HEK293 (cell line): ENCODE measurements at regions not wholly inside any gene's neighbourhood (a gene's known extent, or its start where the extent isn't known, plus 50 kb on each side); places are given as distances from the start of the nearest gene placed in this dataset.

Experiments used
- CTCF ChIA-PET: fragments of 350-600 bp; formaldehyde crosslinking; extraction: SDS; loops from one replicate; lab custom pipeline; 2021; ENCODE audit warnings: antibody characterized with exemption; lab: Yijun Ruan, JAX
- POLR2A ChIA-PET: fragments of 300-600 bp; formaldehyde crosslinking; extraction: SDS; loops from one replicate; lab custom pipeline; 2020; ENCODE audit warnings: antibody characterized with exemption, inconsistent platforms; lab: Yijun Ruan, JAX
- H3K27ac ChIP-seq: fragments of 200-500 bp; sonication (Bioruptor generic); 2 replicates; pipeline ENCODE4 v1.5.1; 2014; ENCODE audit warnings: low read depth, low read length, control low read depth, inconsistent platforms; ENCODE audit errors: extremely low read depth
- H3K36me3 ChIP-seq, 2 experiments: fragments of 200-500 bp in 1 of 2; sonication (Bioruptor generic) in 1 of 2; 1 replicate in 1 of 2; 2 replicates in 1 of 2; pipeline ENCODE4 v1.5.1; 2014 to 2017; ENCODE audit warnings: inconsistent platforms in 2 of 2, low read length in 2 of 2; ENCODE audit not compliant: control insufficient read depth in 2 of 2, insufficient read depth in 1 of 2
- H3K4me1 ChIP-seq: fragments of 200-500 bp; sonication (Bioruptor generic); 2 replicates; pipeline ENCODE4 v1.5.1; 2014; ENCODE audit warnings: mild to moderate bottlenecking, low read length, inconsistent platforms; ENCODE audit not compliant: control insufficient read depth, insufficient read depth
- H3K4me3 ChIP-seq: 2 replicates; pipeline ENCODE4 v1.5.1; 2011; ENCODE audit warnings: low read depth, mild to moderate bottlenecking, control low read depth, low read length, moderate library complexity
- H3K9me3 ChIP-seq: fragments of 200-500 bp; sonication (Bioruptor generic); 2 replicates; pipeline ENCODE4 v1.5.1; 2014; ENCODE audit warnings: low read depth, low read length, inconsistent platforms; ENCODE audit not compliant: control insufficient read depth, insufficient read depth
- KLF17 ChIP-seq: fragments of 450-650 bp; formaldehyde crosslinking; IDR thresholded peaks from 2 replicates; pipeline ENCODE4 v1.5.1; 2016; ENCODE audit warnings: missing biosample characterization, missing genetic modification characterization
- PATZ1 ChIP-seq: fragments of 450-650 bp; formaldehyde crosslinking; IDR thresholded peaks from 2 replicates; pipeline ENCODE4 v1.5.1; 2016; ENCODE audit warnings: missing biosample characterization, missing genetic modification characterization
- SCRT2 ChIP-seq: fragments of 450-650 bp; formaldehyde crosslinking; IDR thresholded peaks from 2 replicates; pipeline ENCODE4 v1.5.1; 2016; ENCODE audit warnings: missing biosample characterization, missing genetic modification characterization
- YY2 ChIP-seq: fragments of 450-650 bp; formaldehyde crosslinking; IDR thresholded peaks from 2 replicates; pipeline ENCODE4 v1.5.1; 2016; ENCODE audit warnings: missing biosample characterization, missing genetic modification characterization
- ZBTB6 ChIP-seq: fragments of 450-650 bp; formaldehyde crosslinking; IDR thresholded peaks from 2 replicates; pipeline ENCODE4 v1.5.1; 2017; ENCODE audit warnings: missing biosample characterization, missing genetic modification characterization
- ZFP41 ChIP-seq: fragments of 450-650 bp; formaldehyde crosslinking; IDR thresholded peaks from 2 replicates; pipeline ENCODE4 v1.5.1; 2016; ENCODE audit warnings: missing biosample characterization, missing genetic modification characterization, borderline replicate concordance
- ZNF132 ChIP-seq: fragments of 450-650 bp; formaldehyde crosslinking; IDR thresholded peaks from 2 replicates; pipeline ENCODE4 v1.5.1; 2017; ENCODE audit warnings: missing biosample characterization, missing genetic modification characterization, borderline replicate concordance
- ZNF174 ChIP-seq: fragments of 450-650 bp; formaldehyde crosslinking; IDR thresholded peaks from 2 replicates; pipeline ENCODE4 v1.5.0; 2017; ENCODE audit warnings: missing biosample characterization, mild to moderate bottlenecking, missing genetic modification characterization
- ZNF19 ChIP-seq: fragments of 450-650 bp; formaldehyde crosslinking; IDR thresholded peaks from 2 replicates; pipeline ENCODE4; 2016; ENCODE audit warnings: missing biosample characterization, missing genetic modification characterization, low read depth
- ZNF302 ChIP-seq: fragments of 450-650 bp; formaldehyde crosslinking; IDR thresholded peaks from 2 replicates; pipeline ENCODE4 v1.5.1; 2016; ENCODE audit warnings: missing biosample characterization, missing genetic modification characterization, low read depth
- ZNF398 ChIP-seq: fragments of 450-650 bp; formaldehyde crosslinking; IDR thresholded peaks from 2 replicates; pipeline ENCODE4 v1.5.1; 2017; ENCODE audit warnings: missing biosample characterization, missing genetic modification characterization
- ZNF423 ChIP-seq: fragments of 450-650 bp; formaldehyde crosslinking; IDR thresholded peaks from 2 replicates; pipeline ENCODE4 v1.5.1; 2016; ENCODE audit warnings: missing biosample characterization, missing genetic modification characterization
- ZNF561 ChIP-seq: fragments of 450-650 bp; IDR thresholded peaks from 2 replicates; pipeline ENCODE4 v1.5.1; 2018; ENCODE audit warnings: missing biosample characterization, missing genetic modification characterization, borderline replicate concordance
- ZNF580 ChIP-seq: fragments of 450-650 bp; formaldehyde crosslinking; IDR thresholded peaks from 2 replicates; pipeline ENCODE4 v1.5.1; 2016; ENCODE audit warnings: missing biosample characterization, missing genetic modification characterization
- ZNF585B ChIP-seq: fragments of 450-650 bp; formaldehyde crosslinking; IDR thresholded peaks from 2 replicates; pipeline ENCODE4 v1.5.1; 2016; ENCODE audit warnings: missing biosample characterization, missing genetic modification characterization
- ZNF664 ChIP-seq: fragments of 450-650 bp; formaldehyde crosslinking; IDR thresholded peaks from 2 replicates; pipeline ENCODE4 v1.5.1; 2016; ENCODE audit warnings: missing biosample characterization, missing genetic modification characterization

- TF ChIP-seq ZNF302 (tag by site-specific recombination) (no peak), ZNF19 (tag by site-specific recombination) (no peak)
- TF ChIP-seq, all 188 proteins: peak for 0
- H3K36me3 ChIP-seq: no peaks in the 10 kb centered on the region
- H3K4me1 ChIP-seq: no peaks in the 10 kb centered on the region
- POLR2A ChIA-PET: no interaction called here
- H3K4me3 ChIP-seq: no peak overlapping the region
- no peaks in the 10 kb centered on the region for H3K9me3 ChIP-seq
- H3K27ac ChIP-seq: no peak overlapping the region
- CTCF ChIA-PET: interaction anchor here (0.7 to 1.3 kb wide), 3 partner anchors 12 to 22 kb away, joined by 3 to 4 read pairs (median 4); no protein-coding TSS in a partner anchor
Observed at GRCh38 chr4:153114771-153115321, 89.4 kb upstream of the TRIM2 start.

- POLR2A ChIA-PET: no interaction called here
- Histone ChIP-seq H3K36me3 (no peaks in the 10 kb centered on the region), H3K4me3 (no peak overlapping the region), H3K9me3 (no peaks in the 10 kb centered on the region)
- 0 out of 2 replicates have a peak, but pooled peaks have one; percentile 25 for TF ChIP-seq SCRT2 (tag by site-specific recombination)
- peak; percentile 55 for TF ChIP-seq ZNF585B
- no peak for TF ChIP-seq ZFP41
- TF ChIP-seq, all 188 proteins: peak for 2
- CTCF ChIA-PET: interaction anchor here (0.6 to 1.3 kb wide), 3 partner anchors 11 to 63 kb away, joined by 3 to 4 read pairs (median 3); no protein-coding TSS in a partner anchor
- Histone ChIP-seq H3K27ac (no peak overlapping the region), H3K4me1 (no peaks in the 10 kb centered on the region)
Observed at GRCh38 chr4:153115322-153116290, 88.6 kb upstream of the TRIM2 start.

- Histone ChIP-seq H3K27ac (no peak overlapping the region), H3K4me3 (no peak overlapping the region), H3K4me1 (no peaks in the 10 kb centered on the region), H3K36me3 (no peaks in the 10 kb centered on the region), H3K9me3 (no peaks in the 10 kb centered on the region)
- no peak for TF ChIP-seq ZNF302 (tag by site-specific recombination)
- no peak for TF ChIP-seq ZNF561
- TF ChIP-seq ZNF423: no peak
- no peak for TF ChIP-seq ZNF580 (tag by site-specific recombination)
- no peak for TF ChIP-seq ZNF174 (tag by site-specific recombination)
- no peak for TF ChIP-seq ZBTB6 (tag by site-specific recombination)
- TF ChIP-seq ZNF132 (tag by site-specific recombination): no peak
- TF ChIP-seq ZNF664: no peak
- no peak for TF ChIP-seq ZNF398 (tag by site-specific recombination)
- TF ChIP-seq YY2 (tag by site-specific recombination): no peak
- TF ChIP-seq KLF17 (tag by site-specific recombination): no peak
- TF ChIP-seq PATZ1 (tag by site-specific recombination): no peak
- ChIA-PET CTCF (interaction anchor here (0.6 kb wide), 1 partner anchor 62 kb away, joined by 3 read pairs; no protein-coding TSS in a partner anchor), POLR2A (no interaction called here)
Observed at GRCh38 chr4:153116291-153116680, 88.0 kb upstream of the TRIM2 start.
